Aorta (tissue), 5 donors: ENCODE measurements at regions not wholly inside any gene's neighbourhood (a gene's known extent, or its start where the extent isn't known, plus 50 kb on each side); places are given as distances from the start of the nearest gene placed in this dataset.

Experiments used
- ATAC-seq: fragments of 200-7000 bp; cut with Tn5 transposase; one replicate; pipeline ENCODE4 v1.9.1; 2022; ENCODE audit warnings: moderate library complexity; ENCODE audit not compliant: low FRiP score
- DNase-seq, 2 donors: peaks; one replicate each; pipeline ENCODE4 v3.0.0-alpha.2; 2020
- H3K27ac ChIP-seq, 2 donors: one replicate each; pipeline ENCODE4 v1.5.1; 2013; ENCODE audit warnings: low read length in 2 of 2, mild to moderate bottlenecking in 2 of 2, moderate library complexity in 2 of 2, control low read depth in 1 of 2, inconsistent platforms in 1 of 2, low read depth in 1 of 2
- H3K27me3 ChIP-seq, 2 donors: one replicate each; pipeline ENCODE4 v1.6.1; 2013; ENCODE audit warnings: control low read depth in 1 of 2, low read length in 1 of 2, mild to moderate bottlenecking in 1 of 2, moderate library complexity in 1 of 2; ENCODE audit not compliant: insufficient read depth in 2 of 2, control insufficient read depth in 1 of 2
- H3K36me3 ChIP-seq, 2 donors: one replicate each; pipeline ENCODE4 v1.6.1; 2013; ENCODE audit warnings: control low read depth in 1 of 2, low read length in 1 of 2, mild to moderate bottlenecking in 1 of 2; ENCODE audit not compliant: insufficient read depth in 2 of 2, control insufficient read depth in 1 of 2
- H3K4me1 ChIP-seq, 2 donors: one replicate each; pipeline ENCODE4 v1.6.1; 2013; ENCODE audit warnings: low read length in 2 of 2, control low read depth in 1 of 2, mild to moderate bottlenecking in 1 of 2, moderate library complexity in 1 of 2; ENCODE audit not compliant: insufficient read depth in 2 of 2, control insufficient read depth in 1 of 2
- H3K4me3 ChIP-seq, 2 donors: one replicate each; pipeline ENCODE4 v1.5.1; 2013; ENCODE audit warnings: low read length in 2 of 2, control low read depth in 1 of 2, mild to moderate bottlenecking in 1 of 2
- H3K9me3 ChIP-seq: one replicate; pipeline ENCODE4 v1.6.1; 2013; ENCODE audit warnings: mild to moderate bottlenecking, low read length; ENCODE audit not compliant: control insufficient read depth
- WGBS, 2 donors: extraction: QIAGEN DNeasy Blood & Tissue Kit; methylation state at CpG; one replicate each; pipeline ENCODE4 v1.1.7; 2013; 5-methylcytosine and 5-hydroxymethylcytosine counted together
- intact Hi-C, 2 donors: fragments of 100-400 bp; cut with DNase I; formaldehyde crosslinking; loops; one replicate each; pipeline versions ENCODE4 v1.14.2 to v1.15.0; 2022
- donor health status: healthy with polysubstance abuse.
- donor health status: Bipolar disorder and iron deficiency.
- donor health status: DM: no; HTN: no; CAD: no.
- donor health status: DM: no; HTN: no; CAD: no.
- donor health status: DM: yes; HTN: yes; CAD: no.

- Histone ChIP-seq H3K4me1 (peaks cover 0 to 1% of the 10 kb centered on the region in 2 donors), H3K36me3 (no peaks in the 10 kb centered on the region), H3K9me3 (peaks cover 4% of the 10 kb centered on the region), H3K4me3 (no peak overlapping the region), H3K27me3 (no peaks in the 10 kb centered on the region), H3K27ac (no peak overlapping the region)
- DNase-seq (no peak), ATAC-seq (no peak)
- intact Hi-C loops = no loop called here
- 92 to 93% methylated on average over 3 of the region's 3 CpGs for WGBS, 2 donors
Measured at GRCh38 chr17:56085576-56086267, 67.6 kb upstream of the ANKFN1 start.

DNA sequence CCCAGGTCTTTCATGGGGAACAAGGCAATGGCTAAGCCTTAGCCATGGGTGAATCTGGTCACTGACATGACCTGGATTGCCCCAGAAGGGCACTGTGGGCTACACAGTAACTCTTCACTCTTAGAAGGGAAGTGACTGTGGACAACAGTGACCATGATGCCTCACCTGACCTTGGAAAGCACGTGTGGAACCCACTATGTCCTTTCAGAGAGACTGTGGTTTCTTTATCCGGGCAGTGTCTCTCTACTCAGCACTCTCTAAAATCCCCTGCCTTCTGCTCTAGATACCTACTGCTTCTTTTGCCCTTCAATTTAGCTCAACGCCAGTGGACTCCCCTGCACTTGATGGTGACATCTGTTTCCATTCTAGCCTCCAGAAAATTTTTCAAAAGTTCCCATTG lies 66.1 kb upstream of the ANKFN1 start:
- 63 to 68% methylated on average over 3 of the region's 3 CpGs for WGBS, 2 donors
- H3K4me1 ChIP-seq = peaks cover 0 to 1% of the 10 kb centered on the region in 2 donors
- intact Hi-C loops = no loop called here
- ATAC-seq (no peak), DNase-seq (no peak)
- no peak overlapping the region for H3K27ac ChIP-seq
- no peaks in the 10 kb centered on the region for H3K36me3 ChIP-seq
- no peak overlapping the region for H3K4me3 ChIP-seq
- H3K27me3 ChIP-seq = no peaks in the 10 kb centered on the region
- peaks cover 4% of the 10 kb centered on the region for H3K9me3 ChIP-seq

DNA sequence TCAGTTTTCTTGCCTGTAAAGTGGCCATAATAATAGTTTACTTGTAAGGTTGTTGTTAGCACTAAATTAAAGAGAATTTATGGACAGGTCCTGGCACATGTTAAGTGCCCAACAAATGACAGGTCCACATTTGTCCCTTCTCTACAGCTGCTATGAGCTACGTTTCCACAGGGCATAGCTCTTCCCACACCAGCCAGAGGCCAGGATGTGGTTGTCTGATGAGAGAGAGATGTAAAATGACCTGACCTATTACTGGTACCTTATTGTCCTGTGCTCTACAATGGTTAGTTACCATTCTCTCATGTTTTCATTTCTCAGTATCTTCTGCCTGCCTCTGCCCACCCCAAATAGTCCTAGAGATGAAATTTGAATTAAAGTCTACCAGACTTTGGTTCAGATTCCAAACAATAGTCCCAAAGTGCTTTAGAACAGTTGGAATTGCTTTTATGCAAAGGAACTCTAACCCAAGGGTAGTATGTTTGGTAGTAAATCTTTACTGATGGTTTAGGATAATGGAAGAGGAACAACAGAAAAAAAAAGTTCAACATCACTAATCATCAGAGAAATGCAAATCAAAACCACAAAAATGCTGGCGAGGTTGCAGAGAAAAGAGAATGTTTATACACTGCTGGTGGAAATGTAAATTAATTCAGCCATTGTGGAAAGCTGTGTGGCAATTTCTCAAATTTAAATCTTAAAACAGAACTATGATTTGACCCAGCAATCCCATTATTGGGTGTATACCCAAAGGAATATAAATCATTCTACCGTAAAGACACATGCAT lies 57.1 kb upstream of the ANKFN1 start:
- H3K9me3 ChIP-seq = no peaks in the 10 kb centered on the region
- no peaks in the 10 kb centered on the region for H3K36me3 ChIP-seq
- no peaks in the 10 kb centered on the region for H3K27me3 ChIP-seq
- DNase-seq (no peak), ATAC-seq (no peak)
- 79 to 87% methylated on average over 3 of the region's 3 CpGs for WGBS, 2 donors
- no peak overlapping the region for H3K4me3 ChIP-seq
- no peaks in the 10 kb centered on the region for H3K4me1 ChIP-seq
- no peak overlapping the region for H3K27ac ChIP-seq
- intact Hi-C loops = no loop called here

DNA sequence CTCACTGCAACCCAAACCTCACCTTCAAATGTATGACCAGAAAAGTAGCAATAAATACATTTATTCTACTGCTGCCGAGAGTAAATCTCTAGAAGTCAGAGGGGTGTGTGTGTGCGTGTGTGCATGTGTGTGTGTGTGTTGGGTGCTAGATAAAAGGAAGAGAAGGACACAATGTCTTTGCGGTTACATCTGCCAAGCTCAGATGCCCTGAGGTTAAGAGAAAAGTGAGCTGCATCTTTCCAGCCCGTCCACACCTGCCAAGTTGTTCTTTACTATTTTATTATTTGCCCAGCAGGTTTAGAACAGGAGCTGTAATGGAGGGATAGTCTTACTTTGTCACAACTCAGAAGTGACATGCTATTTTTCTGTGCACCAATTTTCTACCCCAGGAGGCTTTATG lies 54.5 kb upstream of the ANKFN1 start:
- WGBS, 2 donors = 76 to 82% methylated on average over 4 of the region's 4 CpGs
- ATAC-seq = no peak
- intact Hi-C loops = no loop called here

GRCh38 chr17:56099649-56100048 lies 53.6 kb upstream of the ANKFN1 start:
- 62 to 65% methylated on average over 5 of the region's 5 CpGs for WGBS, 2 donors
- Histone ChIP-seq H3K36me3 (no peaks in the 10 kb centered on the region), H3K4me1 (no peaks in the 10 kb centered on the region), H3K27ac (no peak overlapping the region), H3K9me3 (no peaks in the 10 kb centered on the region), H3K4me3 (no peak overlapping the region), H3K27me3 (no peaks in the 10 kb centered on the region)
- no peak for DNase-seq
- intact Hi-C loops = no loop called here
- no peak for ATAC-seq

More for the DNA sequence above, 54.5 kb upstream of the ANKFN1 start:
- Histone ChIP-seq H3K4me1 (no peaks in the 10 kb centered on the region), H3K36me3 (no peaks in the 10 kb centered on the region), H3K27me3 (no peaks in the 10 kb centered on the region), H3K27ac (no peak overlapping the region), H3K4me3 (no peak overlapping the region), H3K9me3 (no peaks in the 10 kb centered on the region)
- no peak for DNase-seq
